Ovary (tissue), 3 donors: ENCODE measurements at regions not wholly inside any gene's neighbourhood (a gene's known extent, or its start where the extent isn't known, plus 50 kb on each side); places are given as distances from the start of the nearest gene placed in this dataset.

Experiments used
- EP300 ChIP-seq: sonication (generic); formaldehyde crosslinking; IDR thresholded peaks from one replicate; pipeline ENCODE4 v1.6.1; 2017; ENCODE audit warnings: antibody characterized with exemption
- TF ChIP-seq, protein P1 (sequence below), 3 donors: fragments of 450-650 bp in 2 of 3; fragments of 200-600 bp in 1 of 3; IDR thresholded peaks; one replicate each; pipeline versions ENCODE4 v1.5.1 to v1.8.0; 2016 to 2022; ENCODE audit warnings: antibody characterized with exemption in 3 of 3, mild to moderate bottlenecking in 1 of 3
- donor health status: DM: no; HTN: no; CAD: no.

DNA sequence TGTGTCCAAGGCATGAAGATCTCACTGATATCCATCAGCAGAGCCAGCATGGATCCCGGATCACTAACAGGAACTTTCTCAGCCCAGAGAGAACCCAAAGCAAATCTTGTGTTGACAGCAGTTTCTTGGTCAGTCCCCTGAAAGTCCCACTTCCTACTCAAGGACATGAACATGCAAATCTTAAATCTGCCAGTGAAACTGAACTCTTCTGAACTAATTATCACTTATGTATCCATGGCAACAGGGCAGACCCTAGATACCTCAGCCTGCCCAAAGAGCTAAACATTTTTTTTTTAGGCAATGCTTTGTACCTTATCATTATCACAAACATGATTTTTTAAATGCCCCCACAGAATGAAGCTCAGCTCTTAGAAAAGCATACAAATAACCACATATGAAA is 127.8 kb upstream of the DDX18 start:
- TF ChIP-seq, protein P1, sequence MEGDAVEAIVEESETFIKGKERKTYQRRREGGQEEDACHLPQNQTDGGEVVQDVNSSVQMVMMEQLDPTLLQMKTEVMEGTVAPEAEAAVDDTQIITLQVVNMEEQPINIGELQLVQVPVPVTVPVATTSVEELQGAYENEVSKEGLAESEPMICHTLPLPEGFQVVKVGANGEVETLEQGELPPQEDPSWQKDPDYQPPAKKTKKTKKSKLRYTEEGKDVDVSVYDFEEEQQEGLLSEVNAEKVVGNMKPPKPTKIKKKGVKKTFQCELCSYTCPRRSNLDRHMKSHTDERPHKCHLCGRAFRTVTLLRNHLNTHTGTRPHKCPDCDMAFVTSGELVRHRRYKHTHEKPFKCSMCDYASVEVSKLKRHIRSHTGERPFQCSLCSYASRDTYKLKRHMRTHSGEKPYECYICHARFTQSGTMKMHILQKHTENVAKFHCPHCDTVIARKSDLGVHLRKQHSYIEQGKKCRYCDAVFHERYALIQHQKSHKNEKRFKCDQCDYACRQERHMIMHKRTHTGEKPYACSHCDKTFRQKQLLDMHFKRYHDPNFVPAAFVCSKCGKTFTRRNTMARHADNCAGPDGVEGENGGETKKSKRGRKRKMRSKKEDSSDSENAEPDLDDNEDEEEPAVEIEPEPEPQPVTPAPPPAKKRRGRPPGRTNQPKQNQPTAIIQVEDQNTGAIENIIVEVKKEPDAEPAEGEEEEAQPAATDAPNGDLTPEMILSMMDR (IDR thresholded peaks at IDR 0.05), result no peak
- TF ChIP-seq EP300, result no peak
